ENCODE measurements at regions not wholly inside any gene's neighbourhood (a gene's known extent, or its start where the extent isn't known, plus 50 kb on each side); places are given as distances from the start of the nearest gene placed in this dataset.

GRCh38 chr15:85890620-85890980 is 95.9 kb upstream of the KLHL25 start:
- DNase-seq = peak; percentile 21

- DNase-seq = no peak
Observed at GRCh38 chr15:85891470-85891869, 96.7 kb upstream of the KLHL25 start.

GRCh38 chr15:85892232-85892631 is 97.5 kb upstream of the KLHL25 start:
- DNase-seq = no peak

GRCh38 chr15:85897207-85897894 is 102.6 kb upstream of the KLHL25 start:
- no peak for DNase-seq

GRCh38 chr15:85897895-85898717 is 103.4 kb upstream of the KLHL25 start:
- DNase-seq = no peak

GRCh38 chr15:85899927-85900326 is 105.2 kb upstream of the KLHL25 start:
- no peak for DNase-seq

GRCh38 chr15:85905751-85906450 is 111.2 kb upstream of the KLHL25 start:
- no peak for DNase-seq

- DNase-seq = no peak
Observed at GRCh38 chr15:85906640-85907039, 111.9 kb upstream of the KLHL25 start.

- DNase-seq = no peak
Observed at GRCh38 chr15:85910834-85911233, 116.1 kb upstream of the KLHL25 start.

GRCh38 chr15:85913461-85913860 is 118.7 kb upstream of the KLHL25 start:
- no peak for DNase-seq

GRCh38 chr15:85920956-85921355 is 126.2 kb upstream of the KLHL25 start:
- DNase-seq = no peak

GRCh38 chr15:85924088-85924487 is 129.4 kb upstream of the KLHL25 start:
- no peak for DNase-seq

- DNase-seq = no peak
Observed at GRCh38 chr15:85925649-85926237, 131.0 kb upstream of the KLHL25 start.

GRCh38 chr15:85926834-85927233 is 132.1 kb upstream of the KLHL25 start:
- DNase-seq = no peak

- DNase-seq = no peak
Observed at GRCh38 chr15:85927931-85928537, 133.3 kb upstream of the KLHL25 start.

- no peak for DNase-seq
Observed at GRCh38 chr15:85929786-85930185, 135.1 kb upstream of the KLHL25 start.

GRCh38 chr15:85932391-85932790 is 137.7 kb upstream of the KLHL25 start:
- no peak for DNase-seq

GRCh38 chr15:85934691-85935090 is 140.0 kb upstream of the KLHL25 start:
- DNase-seq = no peak

- DNase-seq = no peak
Observed at GRCh38 chr15:85935182-85935581, 140.5 kb upstream of the KLHL25 start.

GRCh38 chr15:85937661-85938060 is 142.0 kb upstream of the AGBL1 start:
- no peak for DNase-seq

GRCh38 chr15:85941186-85941855 is 138.3 kb upstream of the AGBL1 start:
- DNase-seq = no peak

GRCh38 chr15:85942632-85943031 is 137.0 kb upstream of the AGBL1 start:
- no peak for DNase-seq
